IMR-90 (cell line): ENCODE measurements at regions not wholly inside any gene's neighbourhood (a gene's known extent, or its start where the extent isn't known, plus 50 kb on each side); places are given as distances from the start of the nearest gene placed in this dataset.

Experiments
- ATAC-seq: fragments of 200-7000 bp; cut with Tn5 transposase; 2 replicates; pipeline ENCODE4 v1.9.1; 2020; ENCODE audit warnings: low read depth, mild to moderate bottlenecking, moderate library complexity
- BruUV-seq: library from RNA; stranded (reverse); fragments of 400-500 nt; replicated peaks from 2 replicates; lab custom pipeline; 2021; lab: Mats Ljungman, UMichigan
- CTCF ChIA-PET: fragments of 300-600 bp; formaldehyde crosslinking; extraction: SDS; loops from one replicate; lab custom pipeline; 2021; ENCODE audit warnings: antibody characterized with exemption; lab: Yijun Ruan, JAX
- POLR2A ChIA-PET: fragments of 300-600 bp; sonication (Branson Sonifier 250); formaldehyde crosslinking; loops from one replicate; lab custom pipeline; 2022; ENCODE audit warnings: antibody characterized with exemption; ENCODE audit not compliant: unreplicated experiment; lab: Charles Lee
- DNase-seq: peaks from one replicate; pipeline ENCODE4 v3.0.0; 2013
- H2AFZ ChIP-seq: replicated peaks from 2 replicates; pipeline ENCODE3; 2013; ENCODE audit warnings: low read length, mild to moderate bottlenecking; ENCODE audit not compliant: poor library complexity
- H2AK5ac ChIP-seq: 2 replicates; pipeline ENCODE4 v1.6.1; 2013; ENCODE audit warnings: low read depth, low read length, inconsistent platforms
- H2AK9ac ChIP-seq: replicated peaks from 2 replicates; pipeline ENCODE3; 2013; ENCODE audit warnings: mild to moderate bottlenecking, low read depth, low read length, moderate library complexity; ENCODE audit not compliant: poor library complexity
- H2BK120ac ChIP-seq: 2 replicates; pipeline ENCODE4 v1.6.1; 2013; ENCODE audit warnings: low read depth, low read length, inconsistent platforms
- H2BK15ac ChIP-seq: 3 replicates; pipeline ENCODE4 v1.6.1; 2013; ENCODE audit warnings: low read depth, low read length, inconsistent platforms
- H2BK20ac ChIP-seq: 2 replicates; pipeline ENCODE4 v1.6.1; 2013; ENCODE audit warnings: low read depth, mild to moderate bottlenecking, inconsistent platforms, low read length, moderate library complexity
- H2BK5ac ChIP-seq: 2 replicates; pipeline ENCODE4 v1.6.1; 2013; ENCODE audit warnings: mild to moderate bottlenecking, low read depth, low read length, inconsistent platforms; ENCODE audit not compliant: poor library complexity, severe bottlenecking
- H3K14ac ChIP-seq: replicated peaks from 2 replicates; pipeline ENCODE4 v1.6.1; 2013; ENCODE audit warnings: low read depth, low read length, inconsistent platforms
- H3K18ac ChIP-seq: 2 replicates; pipeline ENCODE4 v1.6.1; 2013; ENCODE audit warnings: low read depth, low read length, control low read depth
- H3K23ac ChIP-seq: 2 replicates; pipeline ENCODE4 v1.6.1; 2013; ENCODE audit warnings: low read depth, low read length, inconsistent platforms
- H3K27ac ChIP-seq: 2 replicates; pipeline ENCODE4 v1.5.1; 2013; ENCODE audit warnings: mild to moderate bottlenecking, control low read depth, low read length; ENCODE audit not compliant: insufficient read depth
- H3K27me3 ChIP-seq: 2 replicates; pipeline ENCODE4 v1.6.1; 2013; ENCODE audit warnings: low read length; ENCODE audit not compliant: control insufficient read depth, insufficient read depth
- H3K36me3 ChIP-seq: 2 replicates; pipeline ENCODE4 v1.6.1; 2013; ENCODE audit warnings: low read length, mixed read lengths; ENCODE audit not compliant: control insufficient read depth, insufficient read depth
- H3K4ac ChIP-seq: 2 replicates; pipeline ENCODE4 v1.6.1; 2013; ENCODE audit warnings: low read depth, low read length, inconsistent platforms
- H3K4me1 ChIP-seq: 2 replicates; pipeline ENCODE4 v1.6.1; 2013; ENCODE audit warnings: low read length, mixed read lengths; ENCODE audit not compliant: control insufficient read depth, insufficient read depth
- H3K4me2 ChIP-seq: 2 replicates; pipeline ENCODE4 v1.6.1; 2013; ENCODE audit warnings: low read depth, mild to moderate bottlenecking, control low read depth, low read length, moderate library complexity
- H3K4me3 ChIP-seq: 2 replicates; pipeline ENCODE4 v1.5.1; 2013; ENCODE audit warnings: low read depth, mild to moderate bottlenecking, control low read depth, low read length, moderate library complexity; ENCODE audit not compliant: insufficient read depth
- H3K56ac ChIP-seq: 2 replicates; pipeline ENCODE4 v1.6.1; 2013; ENCODE audit warnings: low read length, inconsistent platforms; ENCODE audit not compliant: insufficient read depth; ENCODE audit errors: extremely low read depth
- H3K79me1 ChIP-seq, 2 experiments: 2 replicates each; pipeline ENCODE4 v1.6.1; 2013; ENCODE audit warnings: low read length in 2 of 2, inconsistent platforms in 1 of 2, low read depth in 1 of 2
- H3K9ac ChIP-seq: 2 replicates; pipeline ENCODE4 v1.6.1; 2013; ENCODE audit warnings: low read depth, low read length, control low read depth
- H3K9me1 ChIP-seq: 2 replicates; pipeline ENCODE4 v1.6.1; 2013; ENCODE audit warnings: low read length, inconsistent platforms; ENCODE audit not compliant: insufficient read depth
- H3K9me3 ChIP-seq: 2 replicates; pipeline ENCODE4 v1.6.1; 2013; ENCODE audit warnings: low read length; ENCODE audit not compliant: control insufficient read depth, insufficient read depth
- H4K20me1 ChIP-seq: 2 replicates; pipeline ENCODE4 v1.6.1; 2013; ENCODE audit warnings: low read length, inconsistent platforms; ENCODE audit not compliant: insufficient read depth
- H4K5ac ChIP-seq: 2 replicates; pipeline ENCODE4 v1.6.1; 2013; ENCODE audit warnings: mild to moderate bottlenecking, low read depth, low read length, control low read depth
- H4K8ac ChIP-seq, 2 experiments: 2 replicates each; pipeline ENCODE4 v1.6.1; 2013; ENCODE audit warnings: low read depth in 2 of 2, low read length in 2 of 2, control low read depth in 1 of 2, inconsistent platforms in 1 of 2
- H4K91ac ChIP-seq: 2 replicates; pipeline ENCODE4 v1.6.1; 2013; ENCODE audit warnings: low read depth, low read length, inconsistent platforms; ENCODE audit not compliant: insufficient read depth
- CEBPB ChIP-seq: IDR thresholded peaks from 2 replicates; pipeline ENCODE4 v1.6.1; 2012; ENCODE audit warnings: low read depth, low read length, improper control_type of control experiment
- FOS ChIP-seq: fragments of 150-350 bp; IDR thresholded peaks from 2 replicates; pipeline ENCODE4 v1.6.1; 2016; ENCODE audit warnings: low read depth, low read length
- WGBS, 2 experiments: methylation state at CpG; one replicate each; pipeline versions ENCODE4 v1.1.5 to v1.1.7; 2013; ENCODE audit warnings: missing lambda C conversion rate in 2 of 2; ENCODE audit not compliant: insufficient read length in 1 of 2; ENCODE audit errors: extremely low coverage in 2 of 2; 5-methylcytosine and 5-hydroxymethylcytosine counted together
- dilution Hi-C: fragments of 300-500 bp; cut with HindIII; formaldehyde crosslinking; loops from one replicate; pipeline ENCODE4 v1.14.3; 2018; ENCODE audit warnings: low sequenced_read_pairs; ENCODE audit not compliant: unreplicated experiment
- in situ Hi-C: fragments of 300-500 bp; cut with MboI; formaldehyde crosslinking; loops from 3 replicates; pipeline ENCODE4 v1.14.3; 2019; ENCODE audit warnings: low sequenced_read_pairs, inconsistent platforms, mixed read lengths
- intact Hi-C: fragments of 100-400 bp; cut with micrococcal nuclease; formaldehyde crosslinking; loops from 2 replicates; pipeline ENCODE4 v1.10.0; 2022

- no peak overlapping the region for H3K4me3 ChIP-seq
- H3K9ac ChIP-seq: no peak overlapping the region
- no peak overlapping the region for H4K91ac ChIP-seq
- no peak overlapping the region for H3K14ac ChIP-seq
- in situ Hi-C loops (no loop called here), dilution Hi-C loops (no loop called here), intact Hi-C loops (no loop called here)
- no peak overlapping the region for H2BK20ac ChIP-seq
- WGBS, 2 experiments: no CpG with 5 or more reads among the region's 2 CpGs
- no peak overlapping the region for H3K4me2 ChIP-seq
- no peak overlapping the region for H4K5ac ChIP-seq
- no peak overlapping the region for H2AK9ac ChIP-seq
- DNase-seq: no peak
- H3K36me3 ChIP-seq: no peaks in the 10 kb centered on the region
- POLR2A ChIA-PET: interaction anchor here (0.6 kb wide), 1 partner anchor 195 kb away, joined by 12 read pairs; no protein-coding TSS in a partner anchor
- H3K23ac ChIP-seq: no peak overlapping the region
- CTCF ChIA-PET: no interaction called here
- BruUV-seq: no TSS peak
- H4K8ac ChIP-seq: no peak overlapping the region
- H3K9me3 ChIP-seq: no peaks in the 10 kb centered on the region
- H3K56ac ChIP-seq: no peak overlapping the region
- H4K20me1 ChIP-seq: no peaks in the 10 kb centered on the region
- H3K79me1 ChIP-seq: no peaks in the 10 kb centered on the region
- H3K9me1 ChIP-seq: 0 out of 2 replicates have a peak, but pooled peaks cover 3% of the 10 kb centered on the region
- H2BK120ac ChIP-seq: no peak overlapping the region
- H3K18ac ChIP-seq: no peak overlapping the region
- no peak overlapping the region for H3K27ac ChIP-seq
- H3K4me1 ChIP-seq: no peaks in the 10 kb centered on the region
- H2AFZ ChIP-seq: no peak overlapping the region
- no peak overlapping the region for H3K4ac ChIP-seq
- no peak overlapping the region for H2BK5ac ChIP-seq
- H2AK5ac ChIP-seq: no peak overlapping the region
- TF ChIP-seq CEBPB (peak; percentile 64), FOS (no peak)
- ATAC-seq: no peak
- H2BK15ac ChIP-seq: no peak overlapping the region
- no peaks in the 10 kb centered on the region for H3K27me3 ChIP-seq
Observed at GRCh38 chr1:218624052-218624451, 278.9 kb downstream of the TGFB2 start.
